Smooth muscle cell (in vitro differentiated cells): ENCODE measurements at regions not wholly inside any gene's neighbourhood (a gene's known extent, or its start where the extent isn't known, plus 50 kb on each side); places are given as distances from the start of the nearest gene placed in this dataset.

Experiments used
- DNase-seq: peaks from one replicate; lab custom pipeline; 2025; ENCODE audit not compliant: unreplicated experiment; lab: John Stamatoyannopoulos, UW
- H2AFZ ChIP-seq: fragments of 200-600 bp; sonication (generic); 2 replicates; pipeline ENCODE4 v1.6.0; 2016; ENCODE audit warnings: antibody characterized with exemption, low read depth, mild to moderate bottlenecking
- H3F3A ChIP-seq: fragments of 200-600 bp; sonication (generic); 2 replicates; pipeline ENCODE4 v1.6.0; 2017; ENCODE audit warnings: antibody characterized with exemption, low read depth
- H3K27ac ChIP-seq: fragments of 200-600 bp; sonication (generic); 2 replicates; pipeline ENCODE4 v1.5.1; 2016; ENCODE audit warnings: low read depth, mild to moderate bottlenecking
- H3K27me3 ChIP-seq: fragments of 200-600 bp; sonication (generic); 2 replicates; pipeline ENCODE4 v1.6.1; 2016; ENCODE audit warnings: low read depth, mild to moderate bottlenecking
- H3K36me3 ChIP-seq: fragments of 200-600 bp; sonication (generic); 2 replicates; pipeline ENCODE4 v1.5.1; 2016; ENCODE audit warnings: low read depth
- H3K4me1 ChIP-seq: fragments of 200-600 bp; sonication (generic); 2 replicates; pipeline ENCODE4 v1.5.1; 2016; ENCODE audit warnings: low read depth
- H3K4me2 ChIP-seq: fragments of 200-600 bp; sonication (generic); 2 replicates; pipeline ENCODE4 v1.6.0; 2016; ENCODE audit warnings: mild to moderate bottlenecking
- H3K4me3 ChIP-seq: fragments of 200-600 bp; sonication (generic); 2 replicates; pipeline ENCODE4 v1.5.1; 2016; ENCODE audit warnings: mild to moderate bottlenecking
- H3K79me2 ChIP-seq: fragments of 200-600 bp; sonication (generic); 2 replicates; pipeline ENCODE4 v1.6.0; 2016; ENCODE audit warnings: low read depth, mild to moderate bottlenecking
- H3K9ac ChIP-seq: fragments of 200-600 bp; sonication (generic); 2 replicates; pipeline ENCODE4 v1.6.0; 2016; ENCODE audit warnings: low read depth
- H3K9me3 ChIP-seq: fragments of 200-600 bp; sonication (generic); replicated peaks from 2 replicates; pipeline ENCODE4 v1.5.1; 2016; ENCODE audit warnings: low read depth
- H4K20me1 ChIP-seq: fragments of 200-600 bp; sonication (generic); 2 replicates; pipeline ENCODE4 v1.6.0; 2016; ENCODE audit warnings: low read depth
- WGBS: methylation state at CpG from one replicate; pipeline ENCODE4 v1.1.7; 2016; ENCODE audit warnings: low lambda C conversion rate; 5-methylcytosine and 5-hydroxymethylcytosine counted together
- TF ChIP-seq, protein P1 (sequence below): fragments of 200-600 bp; sonication (generic); IDR thresholded peaks from 2 replicates; pipeline ENCODE4 v1.5.1; 2017; ENCODE audit warnings: borderline replicate concordance, mild to moderate bottlenecking, antibody characterized with exemption; ENCODE audit not compliant: insufficient read depth, poor library complexity, severe bottlenecking

DNA sequence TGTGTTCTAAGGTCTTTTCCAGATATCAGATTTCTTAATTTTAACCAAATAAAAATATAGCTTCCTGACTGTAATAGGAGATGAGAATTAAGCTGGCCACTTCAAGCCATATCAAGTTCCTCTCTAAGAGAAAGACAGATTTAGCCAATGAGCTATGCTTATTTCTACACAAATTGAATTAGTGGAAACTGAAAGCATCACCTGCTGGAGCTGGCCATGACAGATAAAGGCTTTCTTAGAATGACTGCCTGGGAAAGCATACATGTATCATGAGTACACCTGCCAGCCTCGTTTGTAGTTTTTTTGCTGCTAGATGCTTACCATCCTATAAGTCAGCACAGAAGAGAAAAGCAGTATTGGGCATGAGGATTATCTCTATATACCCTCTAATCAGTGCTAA is 53.5 kb upstream of the DBX1 start:
- Histone ChIP-seq H4K20me1 (no peaks in the 10 kb centered on the region), H3K27me3 (peaks cover 46% of the 10 kb centered on the region), H3K36me3 (no peaks in the 10 kb centered on the region), H3K4me2 (no peak overlapping the region), H3K79me2 (no peaks in the 10 kb centered on the region), H2AFZ (no peak overlapping the region), H3K9me3 (no peaks in the 10 kb centered on the region), H3K4me3 (no peak overlapping the region), H3K4me1 (peaks cover 7% of the 10 kb centered on the region), H3F3A (no peaks in the 10 kb centered on the region), H3K9ac (no peak overlapping the region), H3K27ac (no peak overlapping the region)
- 76% methylated on average over 1 of the region's 1 CpG for WGBS
- no peak for DNase-seq
- TF ChIP-seq, protein P1, sequence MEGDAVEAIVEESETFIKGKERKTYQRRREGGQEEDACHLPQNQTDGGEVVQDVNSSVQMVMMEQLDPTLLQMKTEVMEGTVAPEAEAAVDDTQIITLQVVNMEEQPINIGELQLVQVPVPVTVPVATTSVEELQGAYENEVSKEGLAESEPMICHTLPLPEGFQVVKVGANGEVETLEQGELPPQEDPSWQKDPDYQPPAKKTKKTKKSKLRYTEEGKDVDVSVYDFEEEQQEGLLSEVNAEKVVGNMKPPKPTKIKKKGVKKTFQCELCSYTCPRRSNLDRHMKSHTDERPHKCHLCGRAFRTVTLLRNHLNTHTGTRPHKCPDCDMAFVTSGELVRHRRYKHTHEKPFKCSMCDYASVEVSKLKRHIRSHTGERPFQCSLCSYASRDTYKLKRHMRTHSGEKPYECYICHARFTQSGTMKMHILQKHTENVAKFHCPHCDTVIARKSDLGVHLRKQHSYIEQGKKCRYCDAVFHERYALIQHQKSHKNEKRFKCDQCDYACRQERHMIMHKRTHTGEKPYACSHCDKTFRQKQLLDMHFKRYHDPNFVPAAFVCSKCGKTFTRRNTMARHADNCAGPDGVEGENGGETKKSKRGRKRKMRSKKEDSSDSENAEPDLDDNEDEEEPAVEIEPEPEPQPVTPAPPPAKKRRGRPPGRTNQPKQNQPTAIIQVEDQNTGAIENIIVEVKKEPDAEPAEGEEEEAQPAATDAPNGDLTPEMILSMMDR: no peak

DNA sequence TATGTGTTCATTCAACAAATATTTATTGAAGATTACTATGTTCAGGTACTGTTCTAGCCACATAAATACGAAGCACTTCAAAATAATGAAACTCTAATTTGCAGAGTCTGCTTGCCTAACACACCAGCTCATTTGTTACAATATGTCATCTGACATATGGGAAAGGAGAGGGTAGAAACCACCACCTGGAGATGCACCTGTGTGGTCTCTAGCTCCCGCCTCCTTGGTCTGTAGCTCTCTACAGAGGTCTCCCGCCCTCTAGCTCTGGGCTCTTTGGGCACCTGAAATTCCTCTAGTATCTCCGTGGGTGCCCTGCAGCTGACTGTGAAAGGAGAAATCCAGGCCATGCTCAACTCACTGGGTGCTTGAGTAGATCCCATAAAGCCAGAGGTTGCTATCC is 51.4 kb upstream of the DBX1 start:
- no peak for DNase-seq
- Histone ChIP-seq H3K36me3 (no peaks in the 10 kb centered on the region), H4K20me1 (no peaks in the 10 kb centered on the region), H3K27ac (no peak overlapping the region), H3K4me2 (no peak overlapping the region), H3K79me2 (no peaks in the 10 kb centered on the region), H3F3A (no peaks in the 10 kb centered on the region), H2AFZ (no peak overlapping the region), H3K9ac (no peak overlapping the region), H3K4me3 (no peak overlapping the region), H3K9me3 (no peaks in the 10 kb centered on the region), H3K27me3 (peaks cover 50% of the 10 kb centered on the region), H3K4me1 (peaks cover 27% of the 10 kb centered on the region)
- WGBS: 88% methylated on average over 4 of the region's 4 CpGs
- TF ChIP-seq, protein P1: no peak
